ENCODE measurements at regions not wholly inside any gene's neighbourhood (a gene's known extent, or its start where the extent isn't known, plus 50 kb on each side); places are given as distances from the start of the nearest gene placed in this dataset.

- no peak for TF ChIP-seq ZNF274 (IDR thresholded peaks at IDR 0.05; ENCODE audit: low read depth, low read length)
- H3K4me3 ChIP-seq (ENCODE audit: low read length), result no peak overlapping the region
These were observed 906.0 kb downstream of the ADGRL2 start for GRCh38 chr1:82706741-82707140.

- H3K4me3 ChIP-seq (ENCODE audit: low read length), result no peak overlapping the region
- no peak for TF ChIP-seq ZNF274 (IDR thresholded peaks at IDR 0.05; ENCODE audit: low read depth, low read length)
These were observed 904.2 kb downstream of the ADGRL2 start for GRCh38 chr1:82704966-82705365.

GRCh38 chr1:82704393-82704792, 903.7 kb downstream of the ADGRL2 start:
- TF ChIP-seq ZNF274 (IDR thresholded peaks at IDR 0.05; ENCODE audit: low read depth, low read length), result no peak
- H3K4me3 ChIP-seq (ENCODE audit: low read length), result no peak overlapping the region

GRCh38 chr1:82703951-82704350, 903.2 kb downstream of the ADGRL2 start:
- H3K4me3 ChIP-seq (ENCODE audit: low read length), result no peak overlapping the region
- TF ChIP-seq ZNF274 (IDR thresholded peaks at IDR 0.05; ENCODE audit: low read depth, low read length), result no peak

GRCh38 chr1:82700476-82700875, 899.7 kb downstream of the ADGRL2 start:
- no peak overlapping the region for H3K4me3 ChIP-seq (ENCODE audit: low read length)
- no peak for TF ChIP-seq ZNF274 (IDR thresholded peaks at IDR 0.05; ENCODE audit: low read depth, low read length)

DNA sequence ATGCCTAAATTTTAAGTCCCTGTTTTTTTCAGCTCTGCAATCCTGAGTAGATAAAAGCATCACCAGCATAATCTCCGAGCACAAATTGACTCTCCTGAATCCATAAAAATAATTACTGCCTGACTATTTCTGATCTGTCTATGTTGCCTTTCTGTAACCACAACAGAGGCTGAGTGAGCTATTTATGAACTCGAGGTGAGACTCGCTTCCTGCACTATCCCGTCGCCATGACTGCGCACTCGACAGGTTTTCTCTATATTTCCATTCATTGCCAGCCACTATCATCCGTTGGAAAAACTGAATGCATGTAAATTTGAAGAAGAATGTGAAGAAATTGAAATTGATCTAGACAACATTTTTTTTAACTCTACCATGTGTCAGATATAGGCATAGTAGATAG, 897.2 kb downstream of the ADGRL2 start:
- no peak overlapping the region for H3K4me3 ChIP-seq (ENCODE audit: low read length)
- no peak for TF ChIP-seq ZNF274 (IDR thresholded peaks at IDR 0.05; ENCODE audit: low read depth, low read length)

GRCh38 chr1:82695443-82695842, 894.7 kb downstream of the ADGRL2 start:
- TF ChIP-seq ZNF274 (IDR thresholded peaks at IDR 0.05; ENCODE audit: low read depth, low read length), result no peak
- no peak overlapping the region for H3K4me3 ChIP-seq (ENCODE audit: low read length)

DNA sequence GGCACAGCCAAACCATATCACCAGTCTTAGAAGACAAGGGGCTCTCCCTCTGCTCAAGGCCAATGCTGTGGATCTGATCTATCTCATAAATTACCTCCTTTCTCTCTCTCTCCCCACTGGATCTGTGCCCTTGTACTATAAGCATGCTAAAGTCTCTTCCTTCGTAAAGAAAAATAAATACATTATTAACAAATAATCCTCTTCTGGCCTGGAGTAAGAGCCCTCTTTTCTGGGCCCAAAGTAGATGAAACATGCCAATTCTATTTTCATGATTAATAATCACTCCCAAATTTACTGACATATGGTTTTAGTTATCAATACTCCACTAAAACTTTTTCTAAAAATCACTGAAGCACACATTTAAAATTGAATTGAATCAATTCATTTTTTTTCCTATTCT, 889.7 kb downstream of the ADGRL2 start:
- no peak for TF ChIP-seq ZNF274 (IDR thresholded peaks at IDR 0.05; ENCODE audit: low read depth, low read length)
- H3K4me3 ChIP-seq (ENCODE audit: low read length), result no peak overlapping the region

DNA sequence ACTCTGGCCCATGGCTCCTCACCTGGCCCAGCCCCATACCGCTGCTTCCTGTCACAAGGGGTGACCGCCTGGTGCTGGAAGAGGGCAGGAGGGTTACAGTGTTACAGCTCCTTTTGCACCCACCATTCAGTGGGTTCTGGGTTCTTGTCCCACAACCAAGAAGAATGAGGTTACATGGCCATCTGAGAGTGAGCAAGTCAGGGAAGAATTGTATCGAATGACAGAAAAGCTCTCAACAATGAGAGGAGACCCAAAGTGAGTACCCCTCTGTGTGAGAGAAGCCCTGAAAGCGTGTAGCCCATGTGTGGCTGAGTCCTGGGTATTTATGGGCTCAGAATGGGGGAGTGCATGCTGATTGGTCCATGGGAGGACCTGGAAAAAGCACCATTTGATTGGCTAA, 888.5 kb downstream of the ADGRL2 start:
- H3K4me3 ChIP-seq (ENCODE audit: low read length), result no peak overlapping the region
- TF ChIP-seq ZNF274 (IDR thresholded peaks at IDR 0.05; ENCODE audit: low read depth, low read length), result no peak

- no peak for TF ChIP-seq ZNF274 (IDR thresholded peaks at IDR 0.05; ENCODE audit: low read depth, low read length)
These were observed 886.0 kb downstream of the ADGRL2 start for GRCh38 chr1:82686774-82687173.

DNA sequence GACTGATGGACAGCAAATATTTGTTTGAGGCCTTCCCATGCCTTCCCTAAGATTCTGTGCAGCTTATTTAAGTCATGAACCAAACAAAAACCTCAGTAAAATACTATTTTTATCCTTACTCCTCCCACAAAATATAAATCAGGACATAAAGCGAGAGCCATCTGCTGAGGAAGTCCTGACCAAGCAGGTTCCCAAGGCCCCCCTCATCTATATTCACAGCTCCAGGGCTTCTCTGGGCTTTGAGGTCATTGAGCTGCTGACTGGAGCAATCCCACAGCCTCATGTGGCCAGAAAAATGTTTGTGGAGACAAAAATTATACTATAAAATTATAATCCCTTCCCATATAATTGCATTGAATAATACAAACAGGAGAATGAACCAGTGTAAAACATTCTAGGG, 846.2 kb downstream of the ADGRL2 start:
- TF ChIP-seq ZNF274 (IDR thresholded peaks at IDR 0.05; ENCODE audit: low read depth, low read length), result no peak
- H3K4me3 ChIP-seq (ENCODE audit: low read length), result no peak overlapping the region

More at GRCh38 chr1:82686774-82687173, 886.0 kb downstream of the ADGRL2 start:
- H3K4me3 ChIP-seq (ENCODE audit: low read length), result no peak overlapping the region

- TF ChIP-seq ZNF274 (IDR thresholded peaks at IDR 0.05; ENCODE audit: low read depth, low read length), result no peak
- no peak overlapping the region for H3K4me3 ChIP-seq (ENCODE audit: low read length)
These were observed 845.6 kb downstream of the ADGRL2 start for GRCh38 chr1:82646336-82646735.

- H3K4me3 ChIP-seq (ENCODE audit: low read length), result no peak overlapping the region
- TF ChIP-seq ZNF274 (IDR thresholded peaks at IDR 0.05; ENCODE audit: low read depth, low read length), result no peak
These were observed 843.6 kb downstream of the ADGRL2 start for GRCh38 chr1:82644186-82644915.

GRCh38 chr1:82640352-82640751, 839.6 kb downstream of the ADGRL2 start:
- TF ChIP-seq ZNF274 (IDR thresholded peaks at IDR 0.05; ENCODE audit: low read depth, low read length), result no peak

DNA sequence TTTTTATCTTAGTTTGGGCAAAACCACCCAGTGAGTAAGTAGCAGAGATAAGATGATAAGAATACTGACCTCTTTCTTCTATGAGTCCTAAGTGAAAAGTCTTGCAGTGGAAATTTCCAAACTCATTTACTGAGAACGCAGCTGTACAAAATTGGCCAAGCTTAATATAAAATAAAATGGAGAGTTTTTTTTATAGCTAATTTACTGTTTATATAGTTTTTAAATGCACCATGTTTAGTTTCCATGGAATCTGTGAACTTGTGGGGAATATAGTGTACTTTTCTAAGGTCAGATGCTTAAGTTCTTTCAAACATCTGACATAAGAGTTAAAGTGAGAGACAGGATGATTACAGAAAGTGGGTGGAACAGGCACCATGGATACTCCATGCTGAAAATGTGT, 833.5 kb downstream of the ADGRL2 start:
- TF ChIP-seq ZNF274 (IDR thresholded peaks at IDR 0.05; ENCODE audit: low read depth, low read length), result no peak

More at GRCh38 chr1:82640352-82640751, 839.6 kb downstream of the ADGRL2 start:
- H3K4me3 ChIP-seq (ENCODE audit: low read length), result no peak overlapping the region

DNA sequence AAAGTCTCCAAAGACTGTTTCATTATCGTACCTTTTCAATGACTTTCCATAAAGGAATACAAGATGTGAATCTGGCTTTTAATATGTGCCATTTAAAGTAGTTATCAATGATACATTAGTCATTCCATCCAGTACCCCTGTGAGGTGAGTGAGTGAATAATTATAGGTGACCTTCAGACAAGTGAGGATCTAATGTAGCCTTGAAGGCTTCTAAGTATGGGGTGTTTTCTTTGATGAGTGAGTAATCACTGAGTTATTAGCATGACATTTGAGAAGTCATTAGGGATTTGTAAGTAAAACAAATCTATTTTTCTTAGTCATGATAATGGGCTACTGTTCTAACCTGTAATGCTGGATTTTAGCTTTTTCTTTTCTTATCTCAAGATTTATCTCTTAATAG, 831.4 kb downstream of the ADGRL2 start:
- H3K4me3 ChIP-seq (ENCODE audit: low read length), result no peak overlapping the region
- TF ChIP-seq ZNF274 (IDR thresholded peaks at IDR 0.05; ENCODE audit: low read depth, low read length), result no peak

More for the DNA sequence above, 833.5 kb downstream of the ADGRL2 start:
- no peak overlapping the region for H3K4me3 ChIP-seq (ENCODE audit: low read length)

Data from GM08714 (cell line).